ENCODE measurements at regions not wholly inside any gene's neighbourhood (a gene's known extent, or its start where the extent isn't known, plus 50 kb on each side); places are given as distances from the start of the nearest gene placed in this dataset.

DNA sequence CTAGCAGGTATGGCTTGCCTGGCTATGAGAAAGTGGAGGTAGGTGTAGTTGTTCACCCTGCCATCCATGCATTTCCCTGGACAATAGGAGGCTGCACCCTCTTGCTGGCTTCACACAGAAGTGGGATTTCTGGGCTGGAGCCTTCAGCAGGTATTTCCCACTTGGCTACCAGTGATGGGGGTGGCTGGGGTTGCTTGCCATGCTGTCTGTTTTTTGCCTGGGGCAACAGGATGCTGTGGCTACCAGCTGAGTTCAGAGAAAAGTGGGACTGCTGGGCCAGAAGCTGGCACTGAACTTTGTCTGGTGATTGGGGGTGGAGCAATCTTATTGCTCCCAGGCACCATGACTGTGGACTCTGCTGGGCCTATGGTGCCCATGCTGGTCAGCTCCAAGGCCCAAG, 299.6 kb downstream of the FAM170A start:
- no peak for DNase-seq (ENCODE audit: low spot score in 2 of 2)
- Histone ChIP-seq H3K27ac (no peak overlapping the region), H3K4me1 (no peaks in the 10 kb centered on the region), H3K9me3 (no peaks in the 10 kb centered on the region), H3K36me3 (no peaks in the 10 kb centered on the region), H3K27me3 (no peaks in the 10 kb centered on the region), H3K4me3 (no peak overlapping the region)
- TF ChIP-seq CTCF (IDR thresholded peaks at IDR 0.05) (no peak), POLR2AphosphoS5 (IDR thresholded peaks at IDR 0.05) (no peak), POLR2A (IDR thresholded peaks at IDR 0.05) (no peak)
- intact Hi-C loops (cut with DNase I; ENCODE audit: low total_unique reads): no loop called here

- intact Hi-C loops (cut with DNase I; ENCODE audit: low total_unique reads): no loop called here
- TF ChIP-seq POLR2A (IDR thresholded peaks at IDR 0.05) (no peak), CTCF (IDR thresholded peaks at IDR 0.05) (no peak), POLR2AphosphoS5 (IDR thresholded peaks at IDR 0.05) (no peak)
- H3K4me3 ChIP-seq: no peak overlapping the region
- H3K27ac ChIP-seq: no peak overlapping the region
- H3K27me3 ChIP-seq: no peaks in the 10 kb centered on the region
- H3K9me3 ChIP-seq: no peaks in the 10 kb centered on the region
- H3K4me1 ChIP-seq: no peaks in the 10 kb centered on the region
- H3K36me3 ChIP-seq: no peaks in the 10 kb centered on the region
- DNase-seq (ENCODE audit: low spot score in 2 of 2): no peak
These were observed 301.1 kb downstream of the FAM170A start for GRCh38 chr5:119930490-119930889.

- no peak overlapping the region for H3K4me3 ChIP-seq
- intact Hi-C loops (cut with DNase I; ENCODE audit: low total_unique reads): no loop called here
- H3K27ac ChIP-seq: no peak overlapping the region
- DNase-seq (ENCODE audit: low spot score in 2 of 2): no peak
- H3K9me3 ChIP-seq: peaks cover 0 to 3% of the 10 kb centered on the region in 2 donors
- TF ChIP-seq CTCF (IDR thresholded peaks at IDR 0.05) (peak in 2 of 3 donors; percentile 18 to 36), POLR2AphosphoS5 (IDR thresholded peaks at IDR 0.05) (no peak)
- H3K36me3 ChIP-seq: no peaks in the 10 kb centered on the region
- H3K4me1 ChIP-seq: no peaks in the 10 kb centered on the region
- H3K27me3 ChIP-seq: no peaks in the 10 kb centered on the region
These were observed 313.8 kb downstream of the FAM170A start for GRCh38 chr5:119943148-119943547.

GRCh38 chr5:119945691-119946090, 316.3 kb downstream of the FAM170A start:
- no peaks in the 10 kb centered on the region for H3K9me3 ChIP-seq
- no peak for DNase-seq (ENCODE audit: low spot score in 2 of 2)
- intact Hi-C loops (cut with DNase I; ENCODE audit: low total_unique reads): no loop called here
- H3K27ac ChIP-seq: no peak overlapping the region
- H3K4me3 ChIP-seq: no peak overlapping the region
- no peaks in the 10 kb centered on the region for H3K4me1 ChIP-seq
- H3K36me3 ChIP-seq: no peaks in the 10 kb centered on the region
- H3K27me3 ChIP-seq: no peaks in the 10 kb centered on the region
- TF ChIP-seq CTCF (IDR thresholded peaks at IDR 0.05) (no peak), POLR2AphosphoS5 (IDR thresholded peaks at IDR 0.05) (no peak), POLR2A (IDR thresholded peaks at IDR 0.05) (no peak)

GRCh38 chr5:119948162-119948561, 318.8 kb downstream of the FAM170A start:
- H3K4me1 ChIP-seq: no peaks in the 10 kb centered on the region
- H3K27ac ChIP-seq: no peak overlapping the region
- no peaks in the 10 kb centered on the region for H3K27me3 ChIP-seq
- H3K36me3 ChIP-seq: no peaks in the 10 kb centered on the region
- TF ChIP-seq POLR2AphosphoS5 (IDR thresholded peaks at IDR 0.05) (no peak), CTCF (IDR thresholded peaks at IDR 0.05) (no peak), POLR2A (IDR thresholded peaks at IDR 0.05) (no peak)
- intact Hi-C loops (cut with DNase I; ENCODE audit: low total_unique reads): no loop called here
- DNase-seq (ENCODE audit: low spot score in 2 of 2): no peak
- H3K9me3 ChIP-seq: no peaks in the 10 kb centered on the region
- H3K4me3 ChIP-seq: no peak overlapping the region
